GM10248 (cell line): ENCODE measurements at regions not wholly inside any gene's neighbourhood (a gene's known extent, or its start where the extent isn't known, plus 50 kb on each side); places are given as distances from the start of the nearest gene placed in this dataset.

Experiments used
- CTCF ChIA-PET: fragments of 300-600 bp; sonication (Branson Sonifier 250); formaldehyde crosslinking; extraction: SDS; loops from one replicate; lab custom pipeline; 2021; ENCODE audit warnings: antibody characterized with exemption; lab: Yijun Ruan, JAX
- POLR2A ChIA-PET: fragments of 350-650 bp; sonication (Branson Sonifier 250); formaldehyde crosslinking; extraction: SDS; loops from one replicate; lab custom pipeline; 2020; ENCODE audit warnings: antibody characterized with exemption; lab: Yijun Ruan, JAX
- DNase-seq: peaks from one replicate; pipeline ENCODE4 v3.0.0; 2012; ENCODE audit errors: extremely low spot score
- CTCF ChIP-seq: IDR thresholded peaks from 2 replicates; pipeline ENCODE4 v1.5.1; 2012; ENCODE audit warnings: mild to moderate bottlenecking, low read depth; ENCODE audit errors: extremely low read depth, missing control alignments, control extremely low read depth

- ChIA-PET POLR2A (no interaction called here), CTCF (no interaction called here)
- TF ChIP-seq CTCF = no peak
- no peak for DNase-seq
These were observed 1196.9 kb upstream of the CHAC2 start for GRCh38 chr2:52570716-52571115.

- no peak for TF ChIP-seq CTCF
- ChIA-PET CTCF (no interaction called here), POLR2A (no interaction called here)
These were observed 1204.5 kb upstream of the CHAC2 start for GRCh38 chr2:52563151-52563550.

GRCh38 chr2:52558265-52558664 is 1209.3 kb upstream of the CHAC2 start:
- DNase-seq = no peak
- ChIA-PET POLR2A (no interaction called here), CTCF (no interaction called here)
- TF ChIP-seq CTCF = no peak

More at GRCh38 chr2:52563151-52563550, 1204.5 kb upstream of the CHAC2 start:
- DNase-seq = no peak

GRCh38 chr2:52542297-52542696 is 1225.3 kb upstream of the CHAC2 start:
- ChIA-PET POLR2A (no interaction called here), CTCF (no interaction called here)
- no peak for TF ChIP-seq CTCF
- no peak for DNase-seq

GRCh38 chr2:52539026-52539970 is 1228.3 kb upstream of the CHAC2 start:
- TF ChIP-seq CTCF = no peak
- ChIA-PET CTCF (no interaction called here), POLR2A (no interaction called here)
- DNase-seq = no peak

- DNase-seq = no peak
- ChIA-PET POLR2A (no interaction called here), CTCF (no interaction called here)
- no peak for TF ChIP-seq CTCF
These were observed 1230.0 kb upstream of the CHAC2 start for GRCh38 chr2:52537588-52537987.
